ENCODE measurements at regions not wholly inside any gene's neighbourhood (a gene's known extent, or its start where the extent isn't known, plus 50 kb on each side); places are given as distances from the start of the nearest gene placed in this dataset.

- no peaks in the 10 kb centered on the region; the same call in 1 of the 2 replicates for H3K27me3 ChIP-seq (replicated peaks; ENCODE audit: control insufficient read depth, insufficient read depth, low read length)
- H3K4me3 ChIP-seq (replicated peaks; ENCODE audit: low read depth, low read length): no peak overlapping the region
- no peak for TF ChIP-seq CTCF (IDR thresholded peaks at IDR 0.05; ENCODE audit: insufficient read depth, low read length, poor library complexity, severe bottlenecking)
- no peak for DNase-seq (ENCODE audit: extremely low read depth, insufficient read length)
- H3K36me3 ChIP-seq (ENCODE audit: control insufficient read depth, insufficient read depth, low read length): no peaks in the 10 kb centered on the region
These were observed 171.0 kb upstream of the ARHGAP20 start for GRCh38 chr11:110883256-110883655.

GRCh38 chr11:110878513-110878912 lies 166.3 kb upstream of the ARHGAP20 start:
- no peaks in the 10 kb centered on the region; the same call in 1 of the 2 replicates for H3K27me3 ChIP-seq (replicated peaks; ENCODE audit: control insufficient read depth, insufficient read depth, low read length)
- no peak for TF ChIP-seq CTCF (IDR thresholded peaks at IDR 0.05; ENCODE audit: insufficient read depth, low read length, poor library complexity, severe bottlenecking)
- no peaks in the 10 kb centered on the region for H3K36me3 ChIP-seq (ENCODE audit: control insufficient read depth, insufficient read depth, low read length)
- no peak overlapping the region for H3K4me3 ChIP-seq (replicated peaks; ENCODE audit: low read depth, low read length)
- no peak for DNase-seq (ENCODE audit: extremely low read depth, insufficient read length)

- TF ChIP-seq CTCF (IDR thresholded peaks at IDR 0.05; ENCODE audit: insufficient read depth, low read length, poor library complexity, severe bottlenecking): no peak
These were observed 162.3 kb upstream of the ARHGAP20 start for GRCh38 chr11:110874437-110875030.

DNA sequence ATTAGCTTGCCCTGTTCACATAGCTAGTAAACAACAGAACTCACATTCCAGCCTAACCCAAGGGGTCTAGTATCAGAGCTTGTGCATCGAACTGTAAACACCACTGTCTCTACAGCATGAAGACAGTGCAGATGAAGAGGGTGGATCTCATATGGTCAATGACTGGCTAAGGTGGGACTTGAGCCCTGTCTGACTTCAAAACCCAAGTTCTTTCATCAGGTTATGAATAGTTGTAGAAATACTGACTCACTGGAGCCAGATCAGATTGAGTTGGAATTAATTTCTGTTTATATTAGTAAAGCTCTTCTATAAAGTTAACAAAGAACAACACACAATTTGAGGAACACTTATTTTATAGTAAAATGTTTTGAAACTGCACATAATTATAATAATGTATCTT lies 161.7 kb upstream of the ARHGAP20 start:
- no peak for DNase-seq (ENCODE audit: extremely low read depth, insufficient read length)
- no peaks in the 10 kb centered on the region; the same call in 1 of the 2 replicates for H3K27me3 ChIP-seq (replicated peaks; ENCODE audit: control insufficient read depth, insufficient read depth, low read length)
- no peak for TF ChIP-seq CTCF (IDR thresholded peaks at IDR 0.05; ENCODE audit: insufficient read depth, low read length, poor library complexity, severe bottlenecking)
- no peak overlapping the region for H3K4me3 ChIP-seq (replicated peaks; ENCODE audit: low read depth, low read length)
- no peaks in the 10 kb centered on the region for H3K36me3 ChIP-seq (ENCODE audit: control insufficient read depth, insufficient read depth, low read length)

More at GRCh38 chr11:110874437-110875030, 162.3 kb upstream of the ARHGAP20 start:
- Histone ChIP-seq H3K36me3 (ENCODE audit: control insufficient read depth, insufficient read depth, low read length) (no peaks in the 10 kb centered on the region), H3K4me3 (replicated peaks; ENCODE audit: low read depth, low read length) (no peak overlapping the region), H3K27me3 (replicated peaks; ENCODE audit: control insufficient read depth, insufficient read depth, low read length) (no peaks in the 10 kb centered on the region; the same call in 1 of the 2 replicates)
- DNase-seq (ENCODE audit: extremely low read depth, insufficient read length): no peak

- H3K4me3 ChIP-seq (replicated peaks; ENCODE audit: low read depth, low read length): no peak overlapping the region
- H3K27me3 ChIP-seq (replicated peaks; ENCODE audit: control insufficient read depth, insufficient read depth, low read length): no peaks in the 10 kb centered on the region; the same call in none of the 2 replicates
- H3K36me3 ChIP-seq (ENCODE audit: control insufficient read depth, insufficient read depth, low read length): no peaks in the 10 kb centered on the region
- TF ChIP-seq CTCF (IDR thresholded peaks at IDR 0.05; ENCODE audit: insufficient read depth, low read length, poor library complexity, severe bottlenecking): no peak
- no peak for DNase-seq (ENCODE audit: extremely low read depth, insufficient read length)
These were observed 158.7 kb upstream of the ARHGAP20 start for GRCh38 chr11:110870816-110871522.
